ENCODE measurements at regions not wholly inside any gene's neighbourhood (a gene's known extent, or its start where the extent isn't known, plus 50 kb on each side); places are given as distances from the start of the nearest gene placed in this dataset.

- in situ Hi-C loops (cut with MboI; ENCODE audit: low sequenced_read_pairs): no loop called here
- no TSS peak for BruUV-seq (replicated peaks)
These were observed 1248.4 kb downstream of the LRFN5 start for GRCh38 chr14:42855085-42855484.

More at GRCh38 chr14:42855085-42855484, 1248.4 kb downstream of the LRFN5 start:
- Histone ChIP-seq H3K79me1 (ENCODE audit: low read depth in 1 of 2, low read length in 2 of 2) (no peaks in the 10 kb centered on the region), H3K27me3 (ENCODE audit: control insufficient read depth, insufficient read depth, low read length) (no peaks in the 10 kb centered on the region), H2BK120ac (ENCODE audit: low read depth, low read length) (no peak overlapping the region), H3K18ac (ENCODE audit: low read depth, low read length) (no peak overlapping the region), H2AK9ac (replicated peaks; ENCODE audit: low read depth, low read length, poor library complexity) (no peak overlapping the region), H2BK20ac (ENCODE audit: low read depth, low read length) (no peak overlapping the region), H4K91ac (ENCODE audit: insufficient read depth, low read depth, low read length) (no peak overlapping the region), H2AK5ac (ENCODE audit: low read depth, low read length) (no peak overlapping the region), H2BK5ac (ENCODE audit: low read depth, low read length, poor library complexity, severe bottlenecking) (no peak overlapping the region), H3K4me3 (ENCODE audit: insufficient read depth, low read depth, low read length) (no peak overlapping the region), H3K9me3 (ENCODE audit: control insufficient read depth, insufficient read depth, low read length) (no peaks in the 10 kb centered on the region), H3K9me1 (ENCODE audit: insufficient read depth, low read length) (no peaks in the 10 kb centered on the region), H3K56ac (ENCODE audit: extremely low read depth, insufficient read depth, low read length) (no peak overlapping the region), H3K4me2 (ENCODE audit: low read depth, low read length) (no peak overlapping the region), H3K27ac (ENCODE audit: insufficient read depth, low read length) (no peak overlapping the region), H3K4ac (ENCODE audit: low read depth, low read length) (no peak overlapping the region), H2AFZ (replicated peaks; ENCODE audit: low read length, poor library complexity) (no peak overlapping the region), H3K4me1 (ENCODE audit: control insufficient read depth, insufficient read depth, low read length) (no peaks in the 10 kb centered on the region), H3K36me3 (ENCODE audit: control insufficient read depth, insufficient read depth, low read length) (no peaks in the 10 kb centered on the region), H4K8ac (ENCODE audit: low read depth in 2 of 2, low read length in 2 of 2) (no peak overlapping the region), H3K14ac (replicated peaks; ENCODE audit: low read depth, low read length) (no peak overlapping the region), H3K9ac (ENCODE audit: low read depth, low read length) (no peak overlapping the region), H3K23ac (ENCODE audit: low read depth, low read length) (no peak overlapping the region), H4K20me1 (ENCODE audit: insufficient read depth, low read length) (no peaks in the 10 kb centered on the region), H2BK15ac (ENCODE audit: low read depth, low read length) (no peak overlapping the region), H4K5ac (ENCODE audit: low read depth, low read length) (no peak overlapping the region)
- ChIA-PET CTCF (no interaction called here), POLR2A (ENCODE audit: unreplicated experiment) (no interaction called here)
- no CpG with 5 or more reads among the region's 1 CpG for WGBS, 2 experiments (ENCODE audit: extremely low coverage in 2 of 2, insufficient read length in 1 of 2)
- DNase-seq (peak; percentile 2), ATAC-seq (ENCODE audit: low read depth) (no peak)
- dilution Hi-C loops (cut with HindIII; ENCODE audit: low sequenced_read_pairs, unreplicated experiment) (no loop called here), intact Hi-C loops (cut with micrococcal nuclease) (no loop called here)
- no peak for TF ChIP-seq MXI1 (IDR thresholded peaks at IDR 0.05; ENCODE audit: borderline replicate concordance, low read depth, low read length)
- peak; percentile 93 for TF ChIP-seq MAFK (IDR thresholded peaks at IDR 0.05; ENCODE audit: low read depth, low read length)
- TF ChIP-seq POLR2A (IDR thresholded peaks at IDR 0.05; ENCODE audit: low read depth, low read length): no peak
- TF ChIP-seq RCOR1 (IDR thresholded peaks at IDR 0.05; ENCODE audit: insufficient replicate concordance, low read length): no peak
